GM19468 (cell line): ENCODE measurements at regions not wholly inside any gene's neighbourhood (a gene's known extent, or its start where the extent isn't known, plus 50 kb on each side); places are given as distances from the start of the nearest gene placed in this dataset.

ENCODE experiments used
- ATAC-seq: cut with Tn5 transposase; IDR thresholded peaks from one replicate; pipeline ENCODE4 v1.9.1; 2021; ENCODE audit warnings: mild to moderate bottlenecking, moderate library complexity, moderate number of reproducible peaks; ENCODE audit not compliant: unreplicated experiment; ENCODE audit errors: extremely low read depth

DNA sequence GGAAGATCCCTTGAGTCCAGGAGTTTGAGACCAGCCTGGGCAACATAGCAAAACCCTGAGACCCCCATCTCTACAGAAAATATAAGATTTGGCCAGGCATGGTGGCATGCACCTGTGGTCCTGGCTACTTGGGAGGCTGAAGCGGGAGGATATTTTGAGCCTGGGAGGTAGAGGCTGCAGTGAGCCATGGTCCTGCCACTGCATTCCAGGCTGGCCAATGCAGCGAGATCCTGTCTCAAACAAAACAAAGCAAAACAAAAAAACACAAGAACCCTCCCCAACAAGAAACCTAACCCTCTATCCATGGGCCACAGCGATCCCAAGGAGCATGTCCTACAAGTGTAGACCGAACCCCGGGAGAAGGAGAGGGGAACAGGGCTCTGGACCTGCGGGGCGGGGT lies 133.3 kb downstream of the MGAT5B start:
- no peak for ATAC-seq

DNA sequence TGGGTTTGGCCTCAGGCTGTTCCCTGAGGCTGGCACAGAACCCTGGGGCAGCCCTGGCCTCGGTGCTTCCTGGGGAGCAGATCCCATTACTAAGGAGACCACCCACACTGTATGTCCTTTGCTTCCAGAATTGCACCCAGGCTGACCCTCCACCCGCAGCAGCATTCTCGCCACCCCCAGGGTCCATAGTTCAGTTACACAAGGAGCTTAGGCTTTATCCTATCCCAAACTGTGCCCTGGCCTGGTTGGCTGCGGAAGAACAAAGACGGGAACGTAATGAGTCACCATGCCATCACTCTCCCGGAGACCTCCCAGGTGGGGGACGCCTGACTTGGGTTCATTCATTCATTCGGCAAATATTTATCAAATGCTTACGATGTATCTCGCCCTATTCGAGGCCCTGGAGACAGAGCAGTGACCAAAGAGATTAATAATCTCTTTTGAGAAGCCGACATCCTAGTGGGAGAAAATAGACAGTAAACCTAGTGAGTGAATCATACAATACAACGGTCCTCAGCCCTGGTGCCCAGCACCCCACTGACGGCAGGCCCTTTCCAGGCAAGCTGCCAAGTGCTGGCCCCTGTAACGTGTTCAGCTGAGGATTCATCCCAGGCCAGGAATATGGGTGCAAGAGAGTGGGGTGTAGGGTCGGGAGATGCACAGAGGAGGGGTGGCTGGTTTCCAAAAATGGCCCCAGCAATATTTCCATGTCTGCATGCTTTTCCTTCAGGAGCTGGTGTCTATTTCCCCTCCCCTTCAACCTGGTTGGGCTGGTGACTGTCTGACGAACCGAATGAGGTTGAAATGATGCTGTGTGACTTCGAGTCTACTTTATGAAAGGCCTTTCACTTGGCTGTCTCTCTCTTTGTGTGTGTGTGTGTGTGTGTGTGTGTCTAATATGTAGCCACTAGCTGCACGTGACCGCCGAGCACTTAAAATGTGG lies 134.2 kb downstream of the MGAT5B start:
- no peak for ATAC-seq

DNA sequence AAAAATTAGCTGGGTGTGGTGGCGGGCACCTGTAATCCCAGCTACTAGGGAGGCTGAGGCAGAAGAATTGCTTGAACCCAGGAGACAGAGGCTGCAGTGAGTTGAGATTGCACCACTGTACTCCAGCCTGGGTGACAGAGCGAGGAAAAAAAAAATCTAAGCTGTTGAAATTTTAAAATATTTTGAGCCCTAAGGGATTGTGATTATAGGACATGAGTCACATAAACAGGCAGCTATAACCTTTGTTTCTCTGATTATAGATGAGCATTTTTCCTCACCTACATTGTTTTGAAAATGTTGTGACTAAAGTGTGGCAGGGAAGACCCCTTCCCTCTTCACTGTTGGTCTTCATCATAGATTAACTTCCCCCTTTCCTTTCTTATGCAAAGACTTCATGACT lies 135.5 kb downstream of the MGAT5B start:
- no peak for ATAC-seq

DNA sequence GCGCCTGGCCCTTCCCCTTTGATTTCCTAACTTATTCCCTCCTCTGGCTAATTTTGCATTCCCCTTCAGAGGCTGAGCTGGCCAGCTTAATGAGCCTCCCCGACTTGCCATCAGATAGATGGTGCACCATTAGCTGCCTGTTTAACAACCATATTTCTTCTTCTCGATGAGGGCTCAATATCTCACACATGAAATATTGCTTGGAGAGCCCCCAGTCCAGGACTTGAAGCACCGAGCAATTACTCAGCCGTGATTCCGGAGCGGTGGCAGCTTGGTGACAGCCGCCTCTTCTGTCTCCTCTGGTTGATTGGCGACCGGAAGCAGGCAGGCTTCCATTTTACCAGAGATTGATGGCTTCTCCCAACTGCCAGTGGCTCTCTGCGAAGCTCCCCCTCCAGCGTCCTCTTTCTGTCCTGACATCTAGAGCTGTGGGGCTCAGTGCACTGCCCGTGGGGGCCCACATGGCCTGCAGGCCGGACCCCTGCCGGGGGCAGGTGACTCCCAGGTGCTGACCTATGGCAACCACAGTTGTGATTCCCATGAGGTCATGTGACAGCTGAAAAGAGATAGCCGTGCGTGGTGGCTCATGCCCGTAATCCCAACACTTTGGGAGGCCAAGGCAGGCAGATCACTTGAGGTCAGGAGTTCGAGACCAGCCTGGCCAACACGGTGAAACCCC lies 133.7 kb upstream of the SEC14L1 start:
- no peak for ATAC-seq

DNA sequence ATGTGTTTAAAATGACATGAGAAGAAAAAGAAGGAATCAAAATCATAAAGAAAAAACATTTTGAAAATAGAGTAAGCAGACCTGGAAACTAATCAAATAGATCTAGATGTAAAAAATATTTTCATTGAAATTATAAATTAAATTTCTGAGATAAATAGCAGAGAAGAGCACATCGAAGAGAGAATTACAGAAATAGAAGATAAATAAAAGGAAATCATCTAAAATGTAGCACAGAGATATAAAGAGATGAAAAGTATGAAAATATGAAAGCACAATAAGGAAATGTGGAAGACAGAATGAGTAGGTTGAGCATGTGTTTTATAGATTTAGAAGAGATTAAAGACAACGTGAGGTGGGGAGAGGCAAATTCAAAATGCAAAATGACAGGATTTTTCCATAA lies 130.9 kb upstream of the SEC14L1 start:
- no peak for ATAC-seq

DNA sequence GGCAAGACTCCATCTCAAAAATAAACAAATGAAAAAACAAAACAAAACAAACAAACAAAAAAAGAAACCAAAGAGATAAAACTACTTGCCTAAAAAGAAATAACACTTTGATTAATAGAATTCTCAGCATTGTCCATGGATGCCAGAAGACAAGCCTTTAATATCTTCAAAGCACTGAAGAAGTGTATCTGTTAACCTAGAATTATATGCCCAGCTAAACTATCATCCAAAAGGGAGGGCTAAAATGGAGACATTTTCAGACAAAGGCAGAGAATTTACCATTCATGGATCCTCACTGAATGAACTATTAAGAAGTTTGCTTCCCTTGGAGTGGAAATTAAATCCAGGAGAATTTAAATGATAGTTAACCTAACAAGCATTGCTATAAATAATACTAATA lies 130.1 kb upstream of the SEC14L1 start:
- ATAC-seq, result no peak

DNA sequence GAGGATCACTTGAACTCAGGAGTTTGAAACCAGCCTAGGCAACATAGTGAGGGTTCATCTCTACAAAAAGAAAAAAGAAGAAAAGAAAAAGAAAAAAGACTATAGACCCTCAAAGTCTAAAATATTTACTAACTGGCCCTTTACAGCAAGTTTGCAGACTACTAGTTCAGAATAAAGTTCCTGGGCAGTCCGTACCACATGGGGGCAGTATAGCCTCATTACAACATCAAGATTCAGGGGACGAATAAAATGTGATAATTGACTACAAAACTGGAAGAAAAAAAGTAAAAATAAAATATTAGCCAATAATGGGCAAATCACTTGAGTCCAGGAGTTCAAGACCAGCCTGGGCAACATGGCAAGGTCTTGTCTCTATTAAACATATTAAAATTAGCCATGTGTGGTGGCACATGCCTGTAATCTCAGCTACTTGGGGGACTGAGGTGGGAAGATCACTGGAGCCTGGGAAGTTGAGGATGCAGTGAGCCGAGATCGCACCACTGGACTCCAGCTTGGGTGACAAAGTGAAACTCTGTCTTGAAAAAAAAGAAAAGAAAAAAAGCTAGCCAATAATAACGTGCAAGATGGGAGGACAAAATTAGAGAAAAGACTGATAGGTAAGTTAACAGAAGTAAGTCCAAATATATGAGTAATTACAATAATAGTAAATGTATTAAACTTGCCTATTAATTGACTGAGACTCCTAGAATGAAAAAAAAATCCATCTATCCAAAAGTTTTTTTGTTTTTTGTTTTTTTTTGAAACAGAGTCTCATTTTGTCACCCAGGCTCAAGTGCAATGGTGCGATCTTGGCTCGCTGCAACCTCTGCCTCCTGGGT lies 129.4 kb upstream of the SEC14L1 start:
- no peak for ATAC-seq

DNA sequence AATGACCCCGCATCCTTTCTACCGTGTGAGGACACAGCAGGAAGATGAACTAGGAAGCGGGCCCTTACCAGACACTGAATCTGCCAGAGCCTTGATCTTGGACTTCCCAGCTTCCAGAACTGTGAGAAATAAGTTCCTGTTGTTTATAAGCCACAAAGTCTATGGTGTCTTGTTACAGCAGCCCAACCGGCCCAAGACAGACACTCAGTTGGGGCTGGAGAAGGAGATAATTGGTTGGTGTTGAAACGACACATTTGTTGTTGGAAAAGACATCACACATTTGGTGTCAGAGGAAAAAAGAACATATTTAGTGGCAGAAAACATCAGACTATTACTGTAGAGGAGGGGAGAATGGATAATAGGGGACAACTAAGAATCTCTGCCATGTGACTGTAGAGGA lies 122.3 kb upstream of the SEC14L1 start:
- ATAC-seq, result no peak

DNA sequence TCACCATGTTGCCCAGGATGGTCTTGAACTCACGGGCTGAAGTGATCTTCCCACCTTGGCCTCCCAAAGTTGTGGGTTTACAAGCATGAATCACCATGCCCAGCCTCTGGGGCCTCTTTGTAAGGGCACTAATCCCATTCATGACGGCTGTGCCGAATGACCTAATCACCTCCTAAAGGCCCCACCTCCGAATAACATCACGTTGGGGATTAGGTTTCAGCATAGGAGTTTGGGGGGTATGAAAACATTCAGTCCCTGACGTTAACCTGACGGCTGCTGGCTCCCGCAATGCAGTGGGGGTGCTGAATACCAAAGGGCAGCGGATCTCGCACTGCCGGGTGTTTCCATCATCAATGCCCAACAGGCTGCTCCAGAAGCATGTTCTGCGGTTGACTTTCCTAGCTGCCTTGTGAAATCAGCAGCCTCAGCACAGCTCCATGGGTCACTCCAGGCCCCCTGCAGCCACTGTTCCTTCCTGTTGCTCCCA lies 120.8 kb upstream of the SEC14L1 start:
- ATAC-seq, result no peak

DNA sequence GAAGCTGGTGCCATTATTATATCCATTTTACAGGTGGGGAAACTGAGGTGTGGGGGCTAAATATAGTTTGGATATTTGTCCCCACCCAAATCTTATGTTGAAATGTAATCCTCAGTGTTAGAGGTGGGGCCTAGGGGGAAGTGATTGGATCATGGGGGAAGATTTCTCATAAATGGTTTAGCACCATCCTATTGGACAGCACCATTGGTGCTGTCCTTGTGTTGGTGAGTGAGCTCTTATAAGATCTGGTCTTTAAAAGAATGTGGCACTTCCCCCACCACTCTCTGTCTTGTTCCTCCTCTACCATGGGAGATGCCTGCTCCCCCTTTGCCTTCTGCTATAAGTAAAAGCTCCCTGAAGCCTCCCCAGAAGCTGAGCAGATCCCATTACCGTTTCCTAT lies 119.8 kb upstream of the SEC14L1 start:
- no peak for ATAC-seq

DNA sequence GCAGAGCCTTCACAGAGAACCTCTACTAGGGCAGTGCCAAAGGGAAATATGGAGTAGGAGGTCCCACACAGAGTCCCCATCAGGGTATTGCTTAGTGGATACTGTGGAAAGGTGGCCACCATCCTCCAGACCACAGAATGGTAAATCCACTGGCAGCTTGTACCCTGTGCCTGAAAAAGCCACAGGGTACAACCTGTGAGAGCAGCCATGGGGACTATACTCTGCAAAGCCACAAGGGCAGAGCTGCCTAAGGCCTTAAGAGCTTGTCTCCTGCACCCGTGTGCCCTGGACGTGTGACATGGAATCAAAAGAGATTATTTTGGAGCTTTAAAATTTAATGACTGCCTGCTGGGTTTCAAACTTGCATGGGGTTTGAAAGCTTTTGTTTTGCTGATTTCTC lies 118.0 kb upstream of the SEC14L1 start:
- no peak for ATAC-seq

DNA sequence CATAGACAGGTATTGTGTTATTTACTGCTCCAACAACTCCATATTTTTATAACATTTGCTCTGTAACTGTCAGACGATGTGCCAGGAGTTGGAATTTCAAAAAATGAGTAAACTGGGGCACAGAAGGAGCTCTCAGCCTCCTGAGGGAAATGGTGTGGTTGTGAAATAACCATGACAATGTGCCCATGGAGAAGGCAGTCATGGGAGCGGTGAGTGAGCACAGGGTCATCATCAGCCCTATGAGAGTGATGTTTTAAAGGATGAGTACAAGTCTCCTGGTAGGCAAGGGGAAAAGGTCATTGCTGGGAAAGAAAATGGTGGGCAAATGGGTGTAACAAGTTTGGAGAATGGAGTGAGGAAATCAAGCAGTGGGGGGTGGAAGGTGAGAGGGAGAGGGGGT lies 115.0 kb upstream of the SEC14L1 start:
- ATAC-seq, result no peak

DNA sequence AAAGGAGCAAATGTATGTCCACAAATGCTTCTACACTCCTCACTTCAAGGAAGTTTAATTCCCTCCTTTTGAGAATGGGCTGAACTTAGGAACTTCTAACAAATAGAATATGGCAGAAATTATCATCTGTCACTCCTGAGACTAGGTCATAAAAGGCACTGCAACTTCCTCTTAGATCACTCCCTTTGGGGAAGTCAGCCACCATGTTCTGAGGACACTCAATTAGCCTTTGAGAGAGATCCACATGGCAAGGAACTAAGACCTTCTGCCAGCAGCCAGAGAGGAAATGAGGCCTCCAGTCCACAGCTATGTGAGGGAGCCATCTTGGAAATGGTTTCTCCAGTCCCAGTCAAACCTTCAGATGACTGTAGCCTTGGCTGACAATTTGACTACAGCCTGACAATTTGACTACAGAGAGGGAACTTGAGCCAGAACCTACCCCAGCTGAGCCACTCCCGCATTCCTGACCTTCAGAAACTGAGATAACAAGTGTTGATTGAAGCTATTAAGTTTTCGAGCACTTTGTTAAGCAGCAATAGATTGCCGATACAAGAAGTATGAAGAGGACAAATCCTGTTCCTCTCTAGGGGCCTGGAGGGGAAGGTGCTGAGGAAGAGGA lies 113.4 kb upstream of the SEC14L1 start:
- no peak for ATAC-seq

DNA sequence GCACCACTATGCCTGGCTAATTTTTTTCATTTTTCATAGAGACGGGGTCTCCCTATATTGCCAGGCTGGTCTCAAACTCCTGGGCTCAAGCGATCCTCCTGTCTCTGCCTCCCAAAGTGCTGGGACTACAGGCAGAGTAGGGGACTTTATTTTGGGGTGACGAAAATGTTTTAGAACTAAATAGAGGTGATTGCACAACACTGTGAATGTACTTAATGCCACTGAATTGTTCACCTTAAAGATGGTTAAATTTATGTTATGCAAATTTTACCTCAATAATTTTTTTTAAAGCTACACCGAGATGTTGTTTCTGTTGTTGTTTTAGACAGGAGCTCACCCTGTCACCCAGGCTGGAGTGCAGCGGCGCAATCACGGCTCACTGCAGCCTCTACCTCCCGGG lies 111.9 kb upstream of the SEC14L1 start:
- no peak for ATAC-seq

DNA sequence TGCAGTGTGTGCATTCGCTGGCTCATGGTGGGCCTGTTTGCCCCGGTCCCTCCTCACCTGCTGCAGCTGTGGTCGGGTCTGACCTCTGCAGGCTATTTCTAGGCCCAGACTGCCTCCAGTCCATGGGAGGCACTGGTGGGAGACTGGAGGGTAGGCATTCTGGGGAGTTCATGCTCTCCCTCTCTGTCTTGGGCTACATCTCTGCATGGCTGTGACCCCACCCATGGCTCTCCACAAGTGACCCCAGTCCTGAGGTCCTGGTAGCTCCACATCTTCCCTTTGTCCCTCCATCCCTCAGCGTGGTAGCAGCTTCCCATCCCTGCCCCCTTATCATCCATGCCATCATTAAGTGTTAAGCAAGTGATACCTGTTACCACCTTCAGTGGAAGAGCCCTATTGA lies 107.8 kb upstream of the SEC14L1 start:
- no peak for ATAC-seq

DNA sequence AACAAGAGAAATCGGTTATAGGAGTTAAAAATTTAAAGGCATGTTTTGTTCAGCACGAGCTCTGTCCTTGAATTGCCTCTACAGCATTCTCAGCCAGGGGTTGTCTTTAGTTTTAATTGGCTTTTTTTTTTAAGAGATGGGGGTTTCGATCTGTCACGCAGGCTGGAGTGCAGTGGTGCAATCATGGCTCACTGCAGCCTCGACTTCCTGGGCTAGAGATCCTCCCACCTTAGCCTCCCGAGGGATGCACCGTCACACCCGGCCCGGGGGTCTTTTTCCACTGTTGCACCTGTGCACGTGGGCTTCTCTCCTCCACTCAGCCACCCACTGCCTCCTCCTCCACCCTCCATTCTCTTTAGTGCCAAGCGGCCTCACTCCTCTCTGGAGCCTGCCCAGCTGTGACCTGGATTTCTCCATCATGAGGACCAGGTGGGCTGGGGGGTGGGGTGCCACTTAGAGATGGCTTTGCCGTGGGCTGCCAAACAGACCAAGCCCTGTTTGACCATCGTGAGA lies 106.8 kb upstream of the SEC14L1 start:
- no peak for ATAC-seq

DNA sequence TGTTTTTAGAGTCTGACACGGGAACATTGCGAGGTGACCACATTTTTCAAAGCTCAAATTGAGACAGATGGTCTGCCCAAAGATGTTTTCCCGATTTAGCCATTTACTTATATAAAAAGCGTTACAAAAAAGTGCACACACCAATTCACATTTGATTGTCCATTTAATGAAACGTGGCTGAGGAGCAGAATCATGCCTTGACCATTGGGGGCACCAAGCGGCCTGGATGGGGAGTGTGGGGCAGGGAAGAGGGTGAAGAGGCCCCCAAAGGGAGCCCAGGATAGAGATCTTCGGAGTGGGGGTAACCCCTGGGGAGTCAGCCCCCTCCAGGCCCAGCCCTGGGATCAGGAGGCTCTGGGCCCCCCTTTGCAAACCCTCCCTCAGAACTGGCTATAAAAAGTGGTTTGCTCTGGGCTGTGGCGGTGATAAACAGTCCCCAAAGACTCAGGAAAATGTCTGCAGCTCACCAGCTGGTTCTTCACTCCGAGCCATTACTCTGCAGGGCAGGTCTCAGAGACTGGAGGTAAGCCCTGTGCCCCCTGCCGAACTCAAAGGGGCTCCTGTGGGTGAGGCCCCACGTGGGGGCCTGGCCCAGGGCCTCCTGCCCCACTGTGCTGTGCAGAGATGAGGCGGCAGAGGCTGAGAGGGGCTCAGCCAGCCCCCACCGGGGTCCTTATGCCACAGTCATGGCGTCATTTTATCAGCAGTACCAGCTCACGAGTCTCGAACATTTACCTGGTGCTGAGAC lies 105.9 kb upstream of the SEC14L1 start:
- no peak for ATAC-seq

DNA sequence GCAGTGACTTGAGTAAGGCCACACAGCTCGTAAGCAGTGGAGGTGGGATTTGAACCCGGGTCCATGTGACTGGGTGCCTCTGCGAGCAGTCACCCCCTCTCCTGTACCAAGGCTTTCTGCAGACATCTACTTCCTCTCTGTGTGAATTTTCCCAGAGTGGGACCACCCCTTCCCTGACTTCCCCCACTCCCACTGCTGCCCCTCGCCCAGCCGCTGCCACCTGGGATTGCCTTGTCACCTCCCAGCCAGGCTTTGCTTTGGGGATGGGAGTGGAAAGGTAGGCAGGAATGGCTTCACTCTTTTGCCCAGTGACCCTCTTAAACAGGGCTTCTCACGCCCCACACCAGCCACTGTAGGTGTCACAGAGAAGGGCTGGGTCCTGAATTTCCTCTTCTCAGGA lies 105.2 kb upstream of the SEC14L1 start:
- no peak for ATAC-seq

DNA sequence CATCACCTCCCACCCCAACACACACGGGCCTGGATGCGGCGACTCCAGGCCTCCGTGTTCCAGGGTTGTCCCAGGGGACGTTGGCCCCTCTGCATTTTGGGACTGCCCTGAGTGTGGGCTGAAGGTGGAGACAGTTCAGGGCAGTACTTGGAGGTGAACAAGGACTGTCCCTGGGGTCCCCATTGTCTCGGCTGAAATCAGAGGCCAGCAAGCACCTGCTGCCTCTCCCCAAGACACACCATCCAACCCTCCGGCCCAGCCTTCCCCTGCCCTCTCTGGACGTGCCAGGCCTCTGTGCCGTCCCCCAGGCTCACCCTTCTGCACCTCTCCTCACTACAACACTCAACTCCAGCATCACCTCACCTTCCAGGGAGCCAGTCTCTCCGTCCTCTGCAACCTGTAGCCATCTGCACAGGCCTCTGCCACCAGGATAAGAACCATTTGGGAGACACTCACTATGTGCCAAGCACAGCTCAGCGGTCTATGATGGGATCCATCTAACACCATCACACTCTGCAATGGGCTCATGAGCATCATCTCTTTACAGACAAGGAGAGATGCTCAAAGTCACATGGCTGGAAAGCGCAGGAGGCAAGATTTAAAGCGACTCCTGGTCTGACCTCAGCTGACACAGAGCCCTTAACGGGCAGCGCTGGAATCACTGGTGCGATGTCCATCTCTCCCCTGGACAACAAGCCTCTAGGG lies 104.5 kb upstream of the SEC14L1 start:
- no peak for ATAC-seq
